Heart left ventricle (tissue), 13 donors: ENCODE measurements at regions not wholly inside any gene's neighbourhood (a gene's known extent, or its start where the extent isn't known, plus 50 kb on each side); places are given as distances from the start of the nearest gene placed in this dataset.

Experiments used
- CTCF ChIP-seq, 12 donors: fragments of 200-600 bp; sonication (generic) in 4 of 12; IDR thresholded peaks; one replicate each; pipeline versions ENCODE4 v1.5.0 to v1.8.0; 2018 to 2022; ENCODE audit warnings: antibody characterized with exemption in 12 of 12, mild to moderate bottlenecking in 5 of 12
- POLR2A ChIP-seq, 2 donors: fragments of 450-650 bp; IDR thresholded peaks; one replicate each; pipeline ENCODE4 v1.6.1; 2017; ENCODE audit warnings: antibody characterized with exemption in 2 of 2, mild to moderate bottlenecking in 2 of 2, moderate library complexity in 2 of 2
- donor health status: ischemic (EF 13 %, LVEDD 7.1; RV severe dilation, severe dysfunction).
- donor health status: DM: no; HTN: yes; CAD: no.
- donor health status: DM: no; HTN: no; CAD: no.
- donor health status: ischemic (EF 25% LVEDD 6.9; RV normal size, moderate dysfunction).
- donor health status: ischemic (EF 25% LVEDD 5.7; RV mildly dilated, moderate dysfunction).
- donor health status: ischemic (EF 35%, LVEDD 5.7; RV mildly dilated, moderate dysfunction).
- donor health status: nonischemic (EF 11% LVEDD 7.7; RV severe dilation, severe dysfunction).
- donor health status: DM: yes; HTN: yes; CAD: no.
- donor health status: PGD.
- donor health status: ischemic (EF 29% LVEDD 5.4; RV normal size, mild dysfunction).
- donor health status: nonischemic (EF 23%, LVEDD 6.1; RV moderate dilation, normal function).

DNA sequence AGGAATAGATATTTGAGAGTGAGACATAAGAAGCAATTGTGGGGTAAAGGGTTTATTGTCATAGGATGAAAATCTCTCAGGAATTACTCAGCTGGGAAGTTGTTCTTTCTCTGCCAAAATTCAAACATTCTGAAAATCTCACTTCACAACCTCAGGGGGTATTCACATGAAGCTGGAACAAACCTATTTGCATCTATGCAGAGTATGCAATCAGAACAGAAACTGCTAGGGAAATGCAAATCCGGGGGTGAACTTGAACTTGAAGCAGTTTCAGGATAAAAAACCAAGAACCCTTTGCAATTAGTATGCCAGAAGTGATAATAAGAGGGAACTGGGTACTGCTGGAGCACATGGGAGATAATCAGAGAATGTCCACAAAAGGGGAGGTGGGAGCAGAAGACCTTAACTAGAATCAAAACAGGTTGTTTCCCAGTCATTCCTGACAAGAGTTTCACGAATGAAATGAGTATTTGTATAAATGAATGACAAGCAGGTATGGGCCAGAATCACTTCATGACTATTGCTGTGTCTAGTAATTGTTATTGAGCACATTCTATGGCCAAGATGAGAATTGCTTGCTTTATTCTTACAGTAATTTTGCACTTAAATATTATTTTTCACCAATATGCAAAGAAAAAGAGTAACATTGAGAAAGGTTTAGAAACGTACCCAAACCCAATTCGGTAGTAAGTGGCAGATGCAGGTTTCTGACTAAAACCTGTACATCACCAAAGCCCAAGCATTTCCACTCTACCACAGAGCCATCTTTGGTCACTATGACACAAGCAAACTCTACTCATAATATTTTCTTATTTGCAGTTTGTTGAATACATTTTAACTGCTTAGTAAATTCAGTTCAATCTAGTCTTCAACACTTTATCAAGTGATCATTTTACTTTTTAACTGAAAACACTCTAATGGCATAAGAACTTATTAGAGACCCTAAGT, 61.8 kb upstream of the UBASH3B start:
- TF ChIP-seq CTCF (IDR thresholded peaks at IDR 0.05) (no peak), POLR2A (IDR thresholded peaks at IDR 0.05) (no peak)
